ENCODE measurements at regions not wholly inside any gene's neighbourhood (a gene's known extent, or its start where the extent isn't known, plus 50 kb on each side); places are given as distances from the start of the nearest gene placed in this dataset.

DNA sequence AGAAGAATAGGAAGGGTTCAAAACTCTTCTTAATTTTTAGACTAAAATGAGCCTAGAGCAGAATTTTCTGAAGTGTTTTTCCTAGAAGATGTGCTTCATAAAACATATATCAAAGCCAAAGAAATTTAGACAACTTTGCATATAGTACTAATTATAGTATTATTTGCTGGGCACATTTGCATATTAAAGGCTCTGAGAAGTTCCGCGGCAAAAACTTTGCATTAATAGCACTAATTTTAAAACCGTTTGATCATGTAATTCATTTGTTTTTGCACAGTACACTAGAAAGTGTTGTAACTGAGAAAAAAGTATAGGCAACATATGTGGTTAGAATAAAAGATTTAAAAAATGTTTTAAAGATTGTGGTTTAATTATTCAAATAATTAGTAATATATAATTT lies 412.0 kb upstream of the NR2F2 start:
- TF ChIP-seq, protein P1, sequence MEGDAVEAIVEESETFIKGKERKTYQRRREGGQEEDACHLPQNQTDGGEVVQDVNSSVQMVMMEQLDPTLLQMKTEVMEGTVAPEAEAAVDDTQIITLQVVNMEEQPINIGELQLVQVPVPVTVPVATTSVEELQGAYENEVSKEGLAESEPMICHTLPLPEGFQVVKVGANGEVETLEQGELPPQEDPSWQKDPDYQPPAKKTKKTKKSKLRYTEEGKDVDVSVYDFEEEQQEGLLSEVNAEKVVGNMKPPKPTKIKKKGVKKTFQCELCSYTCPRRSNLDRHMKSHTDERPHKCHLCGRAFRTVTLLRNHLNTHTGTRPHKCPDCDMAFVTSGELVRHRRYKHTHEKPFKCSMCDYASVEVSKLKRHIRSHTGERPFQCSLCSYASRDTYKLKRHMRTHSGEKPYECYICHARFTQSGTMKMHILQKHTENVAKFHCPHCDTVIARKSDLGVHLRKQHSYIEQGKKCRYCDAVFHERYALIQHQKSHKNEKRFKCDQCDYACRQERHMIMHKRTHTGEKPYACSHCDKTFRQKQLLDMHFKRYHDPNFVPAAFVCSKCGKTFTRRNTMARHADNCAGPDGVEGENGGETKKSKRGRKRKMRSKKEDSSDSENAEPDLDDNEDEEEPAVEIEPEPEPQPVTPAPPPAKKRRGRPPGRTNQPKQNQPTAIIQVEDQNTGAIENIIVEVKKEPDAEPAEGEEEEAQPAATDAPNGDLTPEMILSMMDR (IDR thresholded peaks at IDR 0.05; ENCODE audit: control extremely low read depth in 1 of 3, insufficient read depth in 1 of 3, low read depth in 1 of 3, low read length in 3 of 3): no peak
- TF ChIP-seq, protein P2, sequence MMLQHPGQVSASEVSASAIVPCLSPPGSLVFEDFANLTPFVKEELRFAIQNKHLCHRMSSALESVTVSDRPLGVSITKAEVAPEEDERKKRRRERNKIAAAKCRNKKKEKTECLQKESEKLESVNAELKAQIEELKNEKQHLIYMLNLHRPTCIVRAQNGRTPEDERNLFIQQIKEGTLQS (IDR thresholded peaks at IDR 0.05; ENCODE audit: insufficient read depth, low read depth, low read length): no peak
- TF ChIP-seq, protein P3, sequence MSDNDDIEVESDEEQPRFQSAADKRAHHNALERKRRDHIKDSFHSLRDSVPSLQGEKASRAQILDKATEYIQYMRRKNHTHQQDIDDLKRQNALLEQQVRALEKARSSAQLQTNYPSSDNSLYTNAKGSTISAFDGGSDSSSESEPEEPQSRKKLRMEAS (IDR thresholded peaks at IDR 0.05): no peak
- TF ChIP-seq POLR2AphosphoS5 (IDR thresholded peaks at IDR 0.05; ENCODE audit: low read depth, low read length): no peak
- TF ChIP-seq MAFK (IDR thresholded peaks at IDR 0.05; ENCODE audit: low read depth, low read length): no peak
- no peak for TF ChIP-seq POLR2A (IDR thresholded peaks at IDR 0.05; ENCODE audit: control extremely low read depth in 1 of 2, low read depth in 2 of 2, low read length in 2 of 2)
- no peak for TF ChIP-seq GTF2F1 (IDR thresholded peaks at IDR 0.05; ENCODE audit: borderline replicate concordance, low read depth, low read length)
- no peak for TF ChIP-seq EZH2 (IDR thresholded peaks at IDR 0.05; ENCODE audit: low read depth, low read length, severe bottlenecking)

Data from H1 (cell line).